ENCODE measurements at regions not wholly inside any gene's neighbourhood (a gene's known extent, or its start where the extent isn't known, plus 50 kb on each side); places are given as distances from the start of the nearest gene placed in this dataset.

DNA sequence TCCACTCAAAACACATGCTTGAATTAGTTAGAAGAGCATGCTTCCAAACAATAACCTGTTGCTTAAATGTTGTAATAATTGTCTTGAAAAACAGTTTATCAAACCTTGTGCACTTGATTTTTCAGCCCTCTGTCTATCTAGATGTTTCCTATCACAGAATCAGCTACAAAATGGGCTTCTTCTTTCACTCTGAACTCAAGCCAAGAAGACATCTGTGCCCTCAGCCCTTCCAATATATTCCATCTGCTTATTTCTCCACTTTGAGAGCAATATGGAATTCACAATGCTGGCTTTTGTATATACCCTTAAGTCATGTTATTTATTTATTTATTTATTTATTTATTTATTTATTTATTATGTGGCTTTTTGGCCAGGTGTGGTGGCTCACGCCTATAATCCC, 234.2 kb downstream of the TOX3 start:
- H3K4me3 ChIP-seq (ENCODE audit: insufficient read depth, low read depth, low read length), result no peak overlapping the region
- DNase-seq (no peak), ATAC-seq (ENCODE audit: low read depth) (no peak)
- H3K14ac ChIP-seq (replicated peaks; ENCODE audit: low read depth, low read length), result no peak overlapping the region
- no peak overlapping the region for H2BK120ac ChIP-seq (ENCODE audit: low read depth, low read length)
- H3K18ac ChIP-seq (ENCODE audit: low read depth, low read length), result no peak overlapping the region
- no peaks in the 10 kb centered on the region for H3K4me1 ChIP-seq (ENCODE audit: control insufficient read depth, insufficient read depth, low read length)
- no peak overlapping the region for H3K23ac ChIP-seq (ENCODE audit: low read depth, low read length)
- dilution Hi-C loops (cut with HindIII; ENCODE audit: low sequenced_read_pairs, unreplicated experiment), result no loop called here
- H3K27ac ChIP-seq (ENCODE audit: insufficient read depth, low read length), result no peak overlapping the region
- H3K9ac ChIP-seq (ENCODE audit: low read depth, low read length), result no peak overlapping the region
- no peak overlapping the region for H2AFZ ChIP-seq (replicated peaks; ENCODE audit: low read length, poor library complexity)
- no peaks in the 10 kb centered on the region for H3K79me1 ChIP-seq (ENCODE audit: low read depth in 1 of 2, low read length in 2 of 2)
- H3K56ac ChIP-seq (ENCODE audit: extremely low read depth, insufficient read depth, low read length), result no peak overlapping the region
- H2BK5ac ChIP-seq (ENCODE audit: low read depth, low read length, poor library complexity, severe bottlenecking), result no peak overlapping the region
- WGBS, 2 experiments (ENCODE audit: extremely low coverage in 2 of 2, insufficient read length in 1 of 2), result no CpG with 5 or more reads among the region's 1 CpG
- H2AK9ac ChIP-seq (replicated peaks; ENCODE audit: low read depth, low read length, poor library complexity), result no peak overlapping the region
- H3K9me3 ChIP-seq (ENCODE audit: control insufficient read depth, insufficient read depth, low read length), result peaks cover 6% of the 10 kb centered on the region; the same call in 1 of the 2 replicates
- intact Hi-C loops (cut with micrococcal nuclease), result no loop called here
- no TSS peak for BruUV-seq (replicated peaks)
- no peaks in the 10 kb centered on the region for H3K36me3 ChIP-seq (ENCODE audit: control insufficient read depth, insufficient read depth, low read length)
- no peak overlapping the region for H4K5ac ChIP-seq (ENCODE audit: low read depth, low read length)
- no peaks in the 10 kb centered on the region for H4K20me1 ChIP-seq (ENCODE audit: insufficient read depth, low read length)
- H2BK15ac ChIP-seq (ENCODE audit: low read depth, low read length), result no peak overlapping the region
- H3K4me2 ChIP-seq (ENCODE audit: low read depth, low read length), result no peak overlapping the region
- in situ Hi-C loops (cut with MboI; ENCODE audit: low sequenced_read_pairs), result no loop called here
- ChIA-PET POLR2A (ENCODE audit: unreplicated experiment) (no interaction called here), CTCF (interaction anchor here (0.6 kb wide), 1 partner anchor 154 kb away, joined by 5 read pairs; no protein-coding TSS in a partner anchor)
- no peak overlapping the region for H2AK5ac ChIP-seq (ENCODE audit: low read depth, low read length)
- no peak overlapping the region for H3K4ac ChIP-seq (ENCODE audit: low read depth, low read length)
- no peaks in the 10 kb centered on the region for H3K27me3 ChIP-seq (ENCODE audit: control insufficient read depth, insufficient read depth, low read length)
- no peak for TF ChIP-seq MXI1 (IDR thresholded peaks at IDR 0.05; ENCODE audit: borderline replicate concordance, low read depth, low read length)
- TF ChIP-seq FOS (IDR thresholded peaks at IDR 0.05; ENCODE audit: low read depth, low read length), result no peak
- TF ChIP-seq POLR2A (IDR thresholded peaks at IDR 0.05; ENCODE audit: low read depth, low read length), result no peak
- TF ChIP-seq MAZ (IDR thresholded peaks at IDR 0.05; ENCODE audit: borderline replicate concordance, low read depth, low read length), result no peak
- TF ChIP-seq NFE2L2 (IDR thresholded peaks at IDR 0.05; ENCODE audit: low read depth, low read length), result no peak
- TF ChIP-seq RAD21 (IDR thresholded peaks at IDR 0.05; ENCODE audit: low read length), result no peak
- TF ChIP-seq ELK1 (IDR thresholded peaks at IDR 0.05; ENCODE audit: borderline replicate concordance, low read depth, low read length), result no peak
- no peaks in the 10 kb centered on the region for H3K9me1 ChIP-seq (ENCODE audit: insufficient read depth, low read length)
- H4K91ac ChIP-seq (ENCODE audit: insufficient read depth, low read depth, low read length), result no peak overlapping the region
- H2BK20ac ChIP-seq (ENCODE audit: low read depth, low read length), result no peak overlapping the region
- H4K8ac ChIP-seq (ENCODE audit: low read depth in 2 of 2, low read length in 2 of 2), result no peak overlapping the region

Data from IMR-90 (cell line).